GM19397 (cell line): ENCODE measurements at regions not wholly inside any gene's neighbourhood (a gene's known extent, or its start where the extent isn't known, plus 50 kb on each side); places are given as distances from the start of the nearest gene placed in this dataset.

Experiments used
- ATAC-seq: cut with Tn5 transposase; IDR thresholded peaks from one replicate; pipeline ENCODE4 v1.9.1; 2021; ENCODE audit warnings: mild to moderate bottlenecking, moderate library complexity; ENCODE audit not compliant: unreplicated experiment

DNA sequence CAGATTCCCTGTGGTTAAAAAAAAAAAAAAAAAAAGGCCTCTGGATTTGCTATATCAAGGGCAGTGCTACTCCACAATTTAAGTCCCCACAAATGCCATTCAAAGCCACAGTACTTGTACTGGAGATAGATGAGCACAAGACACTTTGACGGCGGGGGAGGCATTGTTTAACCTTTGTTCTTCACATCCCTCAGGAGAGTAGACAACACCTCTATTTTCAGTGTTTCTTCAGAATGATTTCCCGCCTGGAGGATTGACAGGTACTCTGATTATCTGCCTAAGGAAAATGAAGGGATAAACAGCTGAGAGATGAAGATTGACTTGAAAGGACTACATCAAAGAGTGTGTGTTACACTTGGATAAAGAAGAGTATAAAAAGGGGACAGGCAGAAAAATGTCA lies 58.7 kb downstream of the OTOL1 start:
- ATAC-seq: no peak

DNA sequence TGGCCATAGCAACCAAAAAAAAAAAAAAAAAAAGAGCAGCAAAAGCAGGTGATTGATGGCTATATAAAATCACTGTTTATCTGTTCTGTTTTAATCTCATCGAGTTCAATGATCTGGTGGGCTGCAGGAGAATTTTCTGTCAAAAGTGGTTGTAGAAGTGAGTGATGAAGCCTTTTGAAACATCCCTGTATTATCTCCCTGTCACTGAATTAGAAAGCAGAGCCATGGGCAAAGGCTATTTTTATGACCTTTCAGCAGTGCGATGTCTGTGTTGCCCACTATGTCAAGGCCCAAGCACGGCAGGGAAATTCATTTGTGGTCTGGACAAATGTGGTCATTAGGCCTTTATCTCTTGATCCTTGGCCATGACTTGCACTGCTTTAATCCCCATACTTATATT lies 59.9 kb downstream of the OTOL1 start:
- ATAC-seq: no peak

DNA sequence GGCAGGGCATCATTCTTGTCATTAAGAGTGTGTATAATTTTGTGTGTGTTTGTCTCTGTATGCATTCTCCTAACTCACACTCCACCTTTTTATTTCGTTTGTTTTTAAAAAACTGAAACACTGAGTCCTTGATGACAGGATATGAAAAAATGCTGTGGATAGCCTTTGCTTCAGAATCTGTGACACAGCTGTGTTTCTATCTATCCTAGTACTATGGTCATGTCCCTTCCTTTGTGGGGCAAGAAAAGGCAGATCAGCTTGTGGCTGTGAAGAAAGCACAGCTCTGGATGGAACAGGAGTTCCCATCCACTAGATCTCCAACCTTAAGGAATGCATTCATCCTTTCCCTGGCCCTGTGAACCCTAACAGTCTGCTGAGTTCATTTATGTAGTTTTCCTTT lies 60.3 kb downstream of the OTOL1 start:
- ATAC-seq: no peak

DNA sequence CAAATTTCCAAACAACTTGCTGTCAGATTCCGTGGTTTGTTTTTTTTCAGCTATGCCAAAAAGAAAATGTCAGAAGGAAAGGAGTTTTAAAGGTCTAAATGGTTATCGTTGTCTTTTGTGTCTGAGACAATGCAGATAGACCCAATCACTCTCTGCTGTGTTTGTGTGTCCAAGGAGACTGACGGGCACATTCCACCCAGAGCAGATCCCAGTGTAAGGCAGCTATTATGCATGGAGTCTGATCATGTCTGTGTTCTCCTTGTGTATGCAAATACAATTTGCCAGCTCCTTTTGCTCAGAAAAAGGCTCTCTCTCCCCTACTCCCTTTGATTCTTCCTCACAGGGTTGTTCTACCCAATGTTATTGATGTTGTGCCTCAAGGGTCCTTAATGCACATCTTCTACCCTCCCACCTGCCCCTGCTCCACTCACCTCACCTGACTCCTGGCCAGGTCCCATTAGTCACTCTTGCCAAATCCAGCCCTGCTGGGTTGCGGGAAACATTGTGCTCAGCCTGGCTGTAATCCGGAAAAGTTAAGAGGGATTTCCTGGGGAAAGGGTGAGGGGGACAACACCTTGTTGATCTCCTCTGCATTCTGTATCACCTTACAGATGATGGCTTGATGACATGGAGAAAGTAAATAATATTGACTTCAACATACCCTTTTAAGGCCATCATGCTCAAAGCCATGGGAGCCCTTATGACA lies 61.0 kb downstream of the OTOL1 start:
- ATAC-seq: no peak

DNA sequence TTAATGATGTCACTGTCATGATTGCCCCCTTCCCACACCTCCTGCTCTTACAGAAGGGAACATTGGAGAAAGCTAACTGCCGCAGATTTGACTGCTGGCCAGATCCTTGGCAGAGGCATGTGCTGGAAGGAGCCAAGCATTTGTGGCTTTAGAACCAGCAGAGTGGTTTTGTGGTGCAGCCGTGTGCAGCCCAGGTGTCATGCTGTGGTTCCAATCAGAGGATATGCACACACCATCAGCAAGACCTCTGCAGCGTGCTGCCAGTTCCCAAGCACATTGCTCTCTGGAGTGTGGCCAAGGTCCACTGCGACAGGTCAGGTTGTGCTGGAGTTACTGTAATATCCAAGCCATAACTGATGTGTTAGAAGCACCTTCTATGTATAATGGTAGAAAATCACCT lies 61.6 kb downstream of the OTOL1 start:
- ATAC-seq: no peak

DNA sequence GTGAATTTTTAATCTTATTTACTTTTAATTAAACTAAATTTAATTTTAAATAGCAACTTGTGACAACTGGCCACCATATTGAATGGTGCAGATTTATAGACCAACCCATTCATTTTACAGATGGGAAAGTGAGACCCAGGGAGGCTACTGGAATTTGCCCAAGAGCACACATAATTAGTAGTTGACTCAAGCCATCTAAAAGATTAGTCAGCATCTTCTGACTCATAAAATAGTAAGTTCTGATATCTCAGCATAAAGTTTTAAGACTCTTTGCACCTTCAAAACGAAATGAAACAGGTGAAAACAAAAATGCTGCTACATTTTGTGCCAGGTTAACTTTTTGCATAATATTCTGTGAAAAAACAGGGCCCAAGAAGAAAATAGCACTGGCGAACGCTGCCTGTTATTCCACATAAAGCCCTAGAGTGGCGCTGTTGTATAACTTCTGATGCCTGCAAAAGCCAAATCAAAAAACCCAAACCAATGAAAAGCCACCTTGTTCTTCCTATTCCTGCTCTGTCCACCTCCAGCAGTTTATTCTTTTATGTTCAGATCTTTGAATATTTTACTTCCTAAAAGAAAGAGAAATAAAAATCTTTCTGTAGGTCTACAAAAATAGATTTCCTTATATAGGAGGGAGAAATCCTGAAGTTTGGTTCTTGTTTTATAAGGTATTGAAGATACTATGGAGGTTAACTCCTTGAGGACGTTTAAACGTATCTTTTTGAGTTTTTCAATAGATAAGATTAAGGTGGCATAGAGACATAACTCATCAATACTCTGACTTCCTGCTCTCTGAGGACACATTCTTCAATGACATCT lies 62.8 kb downstream of the OTOL1 start:
- ATAC-seq: no peak

DNA sequence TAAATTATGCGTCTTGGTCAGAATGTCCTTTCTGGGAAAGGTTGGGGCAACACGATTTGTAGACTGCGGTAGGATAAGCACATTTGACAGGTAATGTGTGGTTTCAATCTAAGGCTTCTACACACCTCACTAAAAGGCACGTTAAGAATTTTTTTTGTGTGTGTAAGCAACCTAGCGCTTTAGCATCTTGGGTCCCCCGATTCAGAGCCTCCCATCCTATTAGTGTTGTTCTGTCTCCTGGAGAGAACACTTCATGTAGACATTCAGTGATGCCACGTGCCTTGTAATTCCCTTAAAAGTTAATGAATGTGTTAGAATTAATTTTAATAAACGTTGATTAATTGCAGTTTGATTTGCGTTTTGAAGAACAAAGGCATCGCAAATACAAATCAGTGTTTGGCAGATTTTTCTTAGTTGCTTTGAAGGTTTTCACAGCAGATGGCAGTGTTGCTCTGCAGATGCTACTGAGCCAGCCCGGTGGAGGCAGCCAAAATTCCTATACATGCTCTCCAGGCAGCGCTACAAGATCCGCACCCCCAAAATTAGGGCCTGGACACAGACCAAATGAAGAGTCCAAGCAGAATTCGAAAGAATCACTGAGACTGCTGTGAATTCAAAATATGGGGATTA lies 63.5 kb downstream of the OTOL1 start:
- ATAC-seq: no peak

DNA sequence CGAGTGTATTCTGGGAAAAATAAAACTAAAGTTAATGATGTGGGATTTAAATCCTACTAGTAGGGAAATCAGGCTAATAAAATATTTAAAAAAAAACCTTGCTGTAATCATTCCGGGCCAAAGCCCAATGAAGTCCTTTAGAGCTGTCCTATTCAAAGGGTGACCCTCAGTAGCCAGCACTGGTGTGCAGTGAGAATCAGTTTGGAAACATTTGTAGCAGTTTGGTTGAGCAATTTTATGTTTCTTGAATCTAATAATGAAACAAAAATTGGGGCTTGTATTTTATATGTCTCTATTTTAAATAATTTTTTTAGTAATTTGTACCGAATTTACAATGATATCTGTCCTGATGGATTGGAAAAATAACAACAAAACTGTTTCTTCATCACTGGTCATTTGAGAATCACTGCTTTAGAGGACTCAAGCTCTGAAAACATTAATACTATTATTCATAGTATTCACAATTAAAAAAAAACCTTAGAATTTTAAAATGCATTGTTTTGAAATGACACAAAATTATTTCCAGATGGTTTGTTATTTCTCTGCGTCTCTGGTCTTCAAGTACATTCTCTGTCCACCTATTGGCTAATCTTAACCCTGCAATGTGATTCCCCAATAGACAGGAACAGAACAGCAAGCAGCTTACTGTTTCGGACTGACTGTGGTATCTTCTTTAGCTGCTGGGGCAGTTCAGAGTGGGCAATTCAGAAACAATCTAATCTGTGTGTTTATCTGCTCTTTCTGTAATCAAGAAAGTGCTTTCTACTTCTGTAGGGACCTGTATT lies 71.2 kb downstream of the OTOL1 start:
- ATAC-seq: no peak

DNA sequence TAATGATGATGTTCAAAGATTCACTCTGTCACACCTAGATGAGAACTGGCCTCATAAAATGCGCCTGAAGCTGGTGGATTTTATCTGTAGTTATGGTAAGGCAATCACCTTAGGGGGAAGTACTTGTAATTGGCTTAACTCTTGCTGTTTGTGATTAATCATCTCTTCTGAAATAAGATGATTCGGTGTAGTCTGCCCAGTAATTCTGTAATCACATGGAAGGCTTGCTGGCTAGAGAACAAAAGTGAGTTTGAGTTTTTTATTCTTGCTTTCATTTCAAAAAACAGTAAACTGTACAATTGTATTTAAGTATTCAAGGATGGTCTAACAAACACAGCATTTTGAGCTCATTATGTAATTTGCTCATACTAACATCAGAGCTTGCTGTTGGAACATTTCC lies 72.1 kb downstream of the OTOL1 start:
- no peak for ATAC-seq

DNA sequence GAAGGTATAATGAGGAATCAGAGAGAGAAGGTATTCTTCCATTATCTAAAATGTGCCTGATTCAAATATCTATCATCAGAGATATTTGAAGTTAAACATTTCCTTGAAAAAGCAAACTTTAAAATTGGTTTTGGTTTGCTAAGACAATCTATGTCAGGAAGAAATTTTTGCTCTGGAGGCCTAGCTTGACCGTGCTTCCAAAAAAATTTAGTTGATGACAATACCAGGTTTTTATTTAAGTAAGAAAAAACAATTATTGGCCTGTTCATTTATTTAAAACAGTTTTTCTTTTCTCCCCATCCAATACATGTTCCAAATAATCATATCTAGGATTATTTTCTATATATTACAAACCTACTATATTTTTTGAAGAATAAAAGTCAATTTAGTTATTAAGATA lies 75.3 kb downstream of the OTOL1 start:
- no peak for ATAC-seq

DNA sequence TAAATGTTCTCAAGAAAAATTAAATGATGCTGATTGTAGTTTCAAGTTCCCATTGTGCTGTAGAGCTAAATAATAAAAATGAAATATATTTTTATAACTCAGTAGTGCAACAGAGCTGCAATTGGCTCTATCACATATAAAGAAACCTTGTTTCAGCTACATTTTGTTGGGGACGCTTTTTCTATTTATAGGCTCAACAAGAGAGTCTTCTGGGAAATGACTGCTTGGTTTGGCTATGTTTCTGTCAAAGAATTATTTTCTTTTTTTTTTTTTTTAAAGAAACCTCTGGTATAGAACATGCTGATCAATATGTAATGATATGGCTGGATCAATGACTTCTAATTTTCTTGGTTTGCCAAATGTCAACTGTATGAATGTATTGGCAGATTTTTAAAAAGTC lies 76.5 kb downstream of the OTOL1 start:
- ATAC-seq: no peak

DNA sequence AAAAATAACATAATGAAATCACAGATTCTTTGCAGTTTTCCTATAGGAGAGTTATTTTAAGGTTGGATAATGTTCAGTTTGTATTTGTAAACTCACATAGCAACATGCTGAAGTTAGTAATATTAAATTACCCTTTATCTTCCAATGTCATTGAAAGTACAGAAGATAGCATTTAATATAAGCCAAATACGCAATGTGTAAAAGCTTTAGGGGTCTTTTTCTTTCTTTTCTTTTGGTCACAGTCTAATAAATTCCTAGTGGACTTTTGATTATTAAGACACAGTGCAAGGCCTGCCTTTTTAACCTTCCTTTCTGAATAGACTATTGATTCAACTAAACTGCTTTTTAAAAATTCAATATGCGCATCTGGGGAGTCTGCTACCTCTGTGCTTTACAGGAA lies 79.3 kb downstream of the OTOL1 start:
- ATAC-seq: no peak

DNA sequence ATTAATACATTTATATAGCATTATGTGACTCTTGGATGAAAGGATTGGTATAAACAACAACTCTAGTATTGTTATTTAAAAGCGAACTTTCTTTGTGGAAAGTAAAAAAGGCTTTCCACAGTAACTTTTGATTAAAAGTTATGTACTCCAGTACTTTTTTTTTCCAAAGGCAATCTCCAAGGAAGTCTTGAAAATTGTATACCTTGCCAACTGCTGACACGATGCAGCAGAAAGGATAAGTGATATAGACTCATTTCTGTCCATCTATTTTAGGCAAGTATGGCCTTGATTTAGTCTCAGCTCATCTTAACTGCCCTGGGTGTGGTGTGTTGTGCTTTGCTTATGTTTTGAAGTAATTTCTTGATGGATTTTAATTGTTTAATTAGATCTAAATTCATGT lies 79.7 kb downstream of the OTOL1 start:
- no peak for ATAC-seq

DNA sequence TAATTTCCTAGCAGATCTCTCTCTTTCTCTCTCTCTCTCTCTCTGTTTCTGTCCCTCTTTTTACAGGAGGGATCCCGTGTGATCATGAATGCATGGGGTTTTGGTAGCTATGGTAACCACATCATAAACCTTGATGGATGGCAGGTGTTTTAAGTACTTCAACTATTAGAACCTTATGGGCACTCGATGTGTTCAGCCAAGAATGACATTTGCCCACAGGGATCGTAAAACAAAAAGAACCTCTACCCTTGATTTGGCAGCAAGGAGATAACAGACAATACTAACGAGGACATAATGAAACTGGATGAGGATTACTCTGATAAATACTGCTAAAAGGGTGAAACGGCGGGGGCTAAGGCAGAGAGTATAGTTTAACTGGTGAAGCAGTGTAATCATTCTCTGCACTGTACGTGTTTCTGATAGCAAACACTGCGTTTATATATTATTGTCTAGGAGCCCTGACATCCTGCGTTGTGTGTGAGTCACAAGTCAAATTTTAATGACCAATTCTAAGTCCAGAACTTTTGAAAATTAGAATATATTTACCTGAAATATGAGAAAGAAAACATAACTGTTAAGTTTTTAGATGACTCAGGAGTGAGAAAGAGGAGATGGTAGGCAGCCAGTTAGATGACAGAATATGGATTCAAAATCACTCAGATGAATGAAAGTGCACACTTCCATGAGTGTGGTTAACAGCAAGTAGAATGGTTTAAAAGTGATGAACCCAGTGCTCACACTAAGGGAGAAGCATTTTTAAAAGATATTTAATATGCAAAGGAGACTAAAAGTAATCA lies 80.3 kb downstream of the OTOL1 start:
- no peak for ATAC-seq

DNA sequence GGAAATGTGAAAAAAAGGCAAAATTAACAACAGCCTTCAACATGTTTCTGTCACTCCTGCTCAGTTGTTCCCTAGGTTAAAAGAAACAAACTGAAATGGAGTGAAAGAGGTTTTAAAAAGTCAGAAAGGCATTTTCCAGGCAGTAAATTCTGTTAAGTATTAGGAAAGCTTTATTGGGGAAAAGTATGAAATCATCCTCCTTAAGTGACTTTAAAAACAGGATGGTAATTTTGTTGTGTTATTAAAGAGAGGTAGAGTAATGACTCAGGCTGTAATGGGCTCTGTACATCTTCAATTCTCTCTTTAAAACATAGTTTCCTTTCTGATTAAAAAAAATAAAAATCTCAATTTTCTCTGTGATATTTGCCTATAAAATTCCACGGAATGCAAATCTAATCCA lies 81.1 kb downstream of the OTOL1 start:
- ATAC-seq: no peak

DNA sequence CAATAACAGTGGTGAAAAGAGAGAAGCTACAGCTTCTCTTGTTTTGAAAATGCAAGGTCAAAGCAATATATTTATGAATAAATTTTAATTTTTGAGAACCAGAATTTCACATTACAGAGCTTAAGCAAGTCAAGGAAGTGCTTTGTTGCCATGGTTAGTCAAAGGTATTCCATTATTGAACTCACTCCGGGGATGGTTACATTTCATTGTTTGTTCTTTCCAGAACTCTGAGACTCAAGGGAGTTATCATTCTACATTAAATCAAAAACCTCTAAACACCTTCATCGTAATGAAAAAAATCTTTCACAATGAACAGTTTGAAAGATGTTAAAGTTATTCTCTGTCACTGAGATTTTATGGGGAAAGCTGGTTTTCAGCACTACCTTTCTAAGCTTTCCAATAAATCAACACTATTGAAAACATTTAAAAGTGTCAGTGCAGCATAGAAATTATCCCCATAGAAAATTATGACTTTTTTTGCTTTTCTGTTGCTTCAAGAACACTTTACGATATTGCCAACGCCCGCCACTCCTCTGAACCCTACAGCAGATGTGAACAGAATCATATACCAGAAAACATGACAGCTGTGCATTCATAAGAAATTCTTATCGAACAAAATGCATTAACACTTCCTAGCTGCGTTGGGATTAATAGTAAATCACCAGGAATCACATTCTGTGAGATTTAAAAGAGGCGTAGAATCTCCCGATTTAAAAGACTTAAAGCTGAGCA lies 83.0 kb downstream of the OTOL1 start:
- no peak for ATAC-seq

DNA sequence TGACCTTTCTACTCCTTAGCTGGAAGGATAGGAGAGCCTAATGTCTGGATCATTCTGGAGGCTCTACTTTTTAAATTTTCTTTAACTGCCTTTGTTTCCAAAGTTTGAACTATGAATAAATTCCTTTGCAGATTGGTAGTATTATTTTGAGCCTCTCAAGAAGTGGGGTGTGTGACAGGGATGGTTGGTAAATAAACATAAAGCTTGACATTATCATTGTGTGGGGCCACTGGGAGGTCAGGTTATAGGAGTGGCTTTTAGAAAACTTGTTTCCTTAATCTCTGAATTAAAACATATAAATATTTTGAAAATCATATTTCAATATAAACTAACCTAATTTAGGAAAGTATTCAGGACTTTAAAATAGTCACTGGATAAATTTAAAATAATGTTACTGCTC lies 89.3 kb downstream of the OTOL1 start:
- no peak for ATAC-seq

DNA sequence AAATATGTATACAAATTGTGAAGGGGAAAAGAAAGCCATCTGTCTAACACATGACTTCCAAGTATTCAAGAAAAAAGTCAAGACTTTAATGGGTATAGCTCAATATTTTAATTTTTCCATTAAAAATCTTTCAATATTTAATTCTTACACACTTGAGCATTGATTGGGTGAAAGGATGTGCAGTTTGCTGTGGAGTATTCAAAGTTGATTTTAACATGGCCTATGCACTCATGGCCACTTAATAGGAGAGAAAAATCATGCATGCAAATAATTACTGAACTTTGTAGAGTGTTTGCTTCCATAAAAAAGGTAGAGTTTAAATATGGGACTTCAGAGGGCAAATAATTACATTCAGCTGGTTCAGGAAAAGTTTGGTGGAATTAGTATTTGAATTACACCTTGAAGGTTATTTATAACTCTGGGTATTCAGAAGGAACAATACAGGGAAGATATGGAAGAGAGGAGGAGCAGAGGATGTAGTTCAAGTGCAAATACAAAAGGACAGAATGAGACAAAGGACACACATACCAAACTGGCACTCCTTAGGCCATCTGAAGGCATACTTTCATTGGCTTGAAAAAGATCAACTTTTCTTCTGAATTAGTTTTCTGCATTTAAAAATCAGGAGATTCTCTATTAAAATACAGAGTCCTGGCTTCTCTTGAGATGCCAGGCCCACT lies 90.1 kb downstream of the OTOL1 start:
- no peak for ATAC-seq

DNA sequence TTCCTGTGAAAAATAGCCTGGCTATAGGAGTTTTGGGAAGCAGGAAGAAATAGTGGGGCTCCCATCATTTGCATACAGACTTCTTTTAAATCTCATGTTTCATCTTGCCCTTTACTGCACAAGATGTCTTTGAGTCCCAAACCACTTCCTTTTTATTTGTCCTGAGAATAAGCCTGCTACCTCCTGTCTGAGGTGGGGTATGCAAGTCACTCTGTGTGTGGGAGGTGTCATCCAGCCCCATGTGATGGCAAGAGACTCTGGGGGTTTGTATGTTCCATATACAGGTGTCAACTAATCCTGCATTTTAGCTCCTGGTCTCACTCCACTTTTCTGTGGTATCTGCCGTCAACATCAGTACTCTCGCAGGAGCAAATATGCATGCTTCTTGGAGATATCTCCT lies 102.0 kb downstream of the OTOL1 start:
- ATAC-seq: no peak
